Suprapubic skin (tissue), 4 donors: ENCODE measurements at regions not wholly inside any gene's neighbourhood (a gene's known extent, or its start where the extent isn't known, plus 50 kb on each side); places are given as distances from the start of the nearest gene placed in this dataset.

Source experiments
- DNase-seq, 2 donors: peaks; one replicate each; pipeline ENCODE4 v3.0.0-alpha.2; 2019; ENCODE audit warnings: low spot score in 2 of 2
- H3K27ac ChIP-seq: fragments of 200-600 bp; sonication (generic); one replicate; pipeline ENCODE4 v1.5.1; 2019
- H3K27me3 ChIP-seq: fragments of 200-600 bp; sonication (generic); one replicate; pipeline ENCODE4 v1.5.1; 2019
- H3K36me3 ChIP-seq: fragments of 200-600 bp; sonication (generic); one replicate; pipeline ENCODE4 v1.5.1; 2019
- H3K4me1 ChIP-seq: fragments of 200-600 bp; sonication (generic); one replicate; pipeline ENCODE4 v1.5.1; 2019
- H3K4me3 ChIP-seq: fragments of 200-600 bp; sonication (generic); one replicate; pipeline ENCODE4 v1.5.1; 2019; ENCODE audit warnings: mild to moderate bottlenecking
- H3K9me3 ChIP-seq: fragments of 200-600 bp; sonication (generic); one replicate; pipeline ENCODE4 v1.5.1; 2019
- EP300 ChIP-seq: sonication (generic); formaldehyde crosslinking; IDR thresholded peaks from one replicate; pipeline ENCODE4 v1.6.1; 2017; ENCODE audit warnings: antibody characterized with exemption
- POLR2A ChIP-seq, 2 donors: fragments of 450-650 bp; IDR thresholded peaks; one replicate each; pipeline ENCODE4 v1.6.1; 2017; ENCODE audit warnings: antibody characterized with exemption in 2 of 2, mild to moderate bottlenecking in 2 of 2, moderate library complexity in 2 of 2
- POLR2AphosphoS5 ChIP-seq, 3 donors: sonication (generic); formaldehyde crosslinking; IDR thresholded peaks; one replicate each; pipeline ENCODE4 v1.6.1; 2017; ENCODE audit warnings: antibody characterized with exemption in 3 of 3
- WGBS: methylation state at CpG from one replicate; pipeline ENCODE4 v1.1.5; 2018; 5-methylcytosine and 5-hydroxymethylcytosine counted together
- TF ChIP-seq, protein P1 (sequence below), 2 donors: fragments of 200-600 bp in 1 of 2; fragments of 450-650 bp in 1 of 2; sonication (generic) in 1 of 2; IDR thresholded peaks; one replicate each; pipeline ENCODE4 v1.5.1; 2016 to 2019; ENCODE audit warnings: antibody characterized with exemption in 2 of 2, mild to moderate bottlenecking in 1 of 2, moderate library complexity in 1 of 2

GRCh38 chr14:41378526-41378925 lies 228.2 kb upstream of the LRFN5 start:
- TF ChIP-seq, protein P1, sequence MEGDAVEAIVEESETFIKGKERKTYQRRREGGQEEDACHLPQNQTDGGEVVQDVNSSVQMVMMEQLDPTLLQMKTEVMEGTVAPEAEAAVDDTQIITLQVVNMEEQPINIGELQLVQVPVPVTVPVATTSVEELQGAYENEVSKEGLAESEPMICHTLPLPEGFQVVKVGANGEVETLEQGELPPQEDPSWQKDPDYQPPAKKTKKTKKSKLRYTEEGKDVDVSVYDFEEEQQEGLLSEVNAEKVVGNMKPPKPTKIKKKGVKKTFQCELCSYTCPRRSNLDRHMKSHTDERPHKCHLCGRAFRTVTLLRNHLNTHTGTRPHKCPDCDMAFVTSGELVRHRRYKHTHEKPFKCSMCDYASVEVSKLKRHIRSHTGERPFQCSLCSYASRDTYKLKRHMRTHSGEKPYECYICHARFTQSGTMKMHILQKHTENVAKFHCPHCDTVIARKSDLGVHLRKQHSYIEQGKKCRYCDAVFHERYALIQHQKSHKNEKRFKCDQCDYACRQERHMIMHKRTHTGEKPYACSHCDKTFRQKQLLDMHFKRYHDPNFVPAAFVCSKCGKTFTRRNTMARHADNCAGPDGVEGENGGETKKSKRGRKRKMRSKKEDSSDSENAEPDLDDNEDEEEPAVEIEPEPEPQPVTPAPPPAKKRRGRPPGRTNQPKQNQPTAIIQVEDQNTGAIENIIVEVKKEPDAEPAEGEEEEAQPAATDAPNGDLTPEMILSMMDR (IDR thresholded peaks at IDR 0.05) = no peak
- TF ChIP-seq POLR2A (IDR thresholded peaks at IDR 0.05) (no peak), POLR2AphosphoS5 (IDR thresholded peaks at IDR 0.05) (no peak), EP300 (no peak)
- H3K4me1 ChIP-seq = no peaks in the 10 kb centered on the region
- 53% methylated on average over 2 of the region's 2 CpGs for WGBS

DNA sequence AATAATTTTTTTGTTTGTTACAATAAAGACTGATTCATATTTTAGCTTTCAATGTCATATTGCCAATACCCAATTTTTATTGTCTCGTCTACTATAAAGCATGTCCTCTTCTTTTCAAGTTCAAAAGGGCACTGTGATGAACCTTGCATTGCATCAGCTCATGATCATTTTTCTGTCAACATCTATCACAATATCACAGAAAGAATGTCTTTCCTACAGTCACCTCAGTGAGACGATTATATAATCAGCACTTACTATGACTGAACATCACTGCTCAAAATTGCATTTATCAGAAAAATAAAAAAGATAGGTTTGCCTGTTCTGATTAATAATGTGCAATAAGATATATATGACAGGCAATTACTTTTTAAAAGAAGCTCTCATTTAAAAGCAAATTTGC lies 228.7 kb upstream of the LRFN5 start:
- WGBS = 34% methylated on average over 2 of the region's 2 CpGs

More at GRCh38 chr14:41378526-41378925, 228.2 kb upstream of the LRFN5 start:
- no peak overlapping the region for H3K4me3 ChIP-seq
- no peaks in the 10 kb centered on the region for H3K36me3 ChIP-seq
- no peaks in the 10 kb centered on the region for H3K9me3 ChIP-seq
- no peak for DNase-seq
- H3K27me3 ChIP-seq = no peaks in the 10 kb centered on the region
- no peak overlapping the region for H3K27ac ChIP-seq

DNA sequence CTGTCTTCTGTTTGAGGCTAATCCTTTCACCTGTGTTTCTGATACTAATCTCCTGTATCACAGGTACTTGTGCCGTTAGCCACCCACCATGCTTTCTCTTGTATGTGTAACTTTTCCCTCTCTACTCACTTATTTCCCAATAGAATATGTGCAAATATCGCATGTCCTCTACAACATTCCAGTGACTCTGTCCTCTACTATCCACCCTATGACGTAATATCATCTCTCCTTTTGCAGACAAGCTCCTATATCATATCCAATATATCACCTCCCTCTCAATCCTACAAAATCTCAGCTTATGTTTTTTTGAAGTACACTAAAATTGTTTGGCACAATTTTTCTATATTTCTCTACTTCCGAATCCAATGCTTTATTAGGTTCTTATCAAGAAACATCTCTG lies 232.6 kb upstream of the LRFN5 start:
- H3K36me3 ChIP-seq = no peaks in the 10 kb centered on the region
- H3K27me3 ChIP-seq = no peaks in the 10 kb centered on the region
- no peaks in the 10 kb centered on the region for H3K4me1 ChIP-seq
- 89% methylated on average over 4 of the region's 4 CpGs for WGBS
- DNase-seq = no peak
- no peaks in the 10 kb centered on the region for H3K9me3 ChIP-seq
- no peak overlapping the region for H3K27ac ChIP-seq
- no peak for TF ChIP-seq POLR2AphosphoS5 (IDR thresholded peaks at IDR 0.05)
- no peak for TF ChIP-seq EP300
- no peak for TF ChIP-seq POLR2A (IDR thresholded peaks at IDR 0.05)
- TF ChIP-seq, protein P1 (IDR thresholded peaks at IDR 0.05) = no peak
- no peak overlapping the region for H3K4me3 ChIP-seq

More for the DNA sequence above, 228.7 kb upstream of the LRFN5 start:
- TF ChIP-seq POLR2A (IDR thresholded peaks at IDR 0.05) = no peak
- no peak for TF ChIP-seq EP300
- TF ChIP-seq, protein P1 (IDR thresholded peaks at IDR 0.05) = no peak
- no peak for TF ChIP-seq POLR2AphosphoS5 (IDR thresholded peaks at IDR 0.05)
- H3K9me3 ChIP-seq = no peaks in the 10 kb centered on the region
- H3K4me3 ChIP-seq = no peak overlapping the region
- DNase-seq = no peak
- no peaks in the 10 kb centered on the region for H3K27me3 ChIP-seq
- no peaks in the 10 kb centered on the region for H3K4me1 ChIP-seq
- H3K36me3 ChIP-seq = no peaks in the 10 kb centered on the region
- H3K27ac ChIP-seq = no peak overlapping the region

DNA sequence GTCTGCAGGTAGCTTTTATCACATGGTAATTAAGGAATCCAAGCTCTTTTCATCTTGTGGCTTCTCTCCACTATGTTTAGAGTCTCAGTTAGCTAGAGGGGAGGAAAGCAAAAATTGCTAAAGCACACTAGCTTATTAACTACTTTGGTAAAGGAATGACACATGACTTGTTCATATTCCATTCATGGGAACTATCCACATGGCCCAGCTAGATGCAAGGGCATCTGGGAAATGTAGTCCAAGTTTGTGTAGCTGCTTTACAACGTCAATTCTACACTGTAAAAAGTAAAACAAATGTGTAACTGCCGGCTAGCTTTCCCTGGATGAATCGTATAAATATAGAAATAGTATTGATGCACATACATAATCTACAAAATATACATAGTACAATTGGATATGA lies 244.5 kb upstream of the LRFN5 start:
- no peak for DNase-seq
- no peak overlapping the region for H3K27ac ChIP-seq
- no peak overlapping the region for H3K4me3 ChIP-seq
- no peak for TF ChIP-seq EP300
- no peak for TF ChIP-seq POLR2A (IDR thresholded peaks at IDR 0.05)
- TF ChIP-seq, protein P1 (IDR thresholded peaks at IDR 0.05) = no peak
- TF ChIP-seq POLR2AphosphoS5 (IDR thresholded peaks at IDR 0.05) = no peak
- H3K27me3 ChIP-seq = no peaks in the 10 kb centered on the region
- no peaks in the 10 kb centered on the region for H3K9me3 ChIP-seq
- 75% methylated on average over 3 of the region's 3 CpGs for WGBS
- no peaks in the 10 kb centered on the region for H3K4me1 ChIP-seq
- H3K36me3 ChIP-seq = no peaks in the 10 kb centered on the region

- Histone ChIP-seq H3K36me3 (no peaks in the 10 kb centered on the region), H3K4me1 (no peaks in the 10 kb centered on the region), H3K9me3 (no peaks in the 10 kb centered on the region), H3K4me3 (no peak overlapping the region), H3K27me3 (no peaks in the 10 kb centered on the region), H3K27ac (no peak overlapping the region)
- TF ChIP-seq POLR2AphosphoS5 (IDR thresholded peaks at IDR 0.05) (no peak), EP300 (no peak), POLR2A (IDR thresholded peaks at IDR 0.05) (no peak)
- TF ChIP-seq, protein P1 (IDR thresholded peaks at IDR 0.05) = no peak
- DNase-seq = no peak
- 91% methylated on average over 2 of the region's 2 CpGs for WGBS
Measured at GRCh38 chr14:41360126-41360525, 246.6 kb upstream of the LRFN5 start.
